MM.1S (cell line): ENCODE measurements at regions not wholly inside any gene's neighbourhood (a gene's known extent, or its start where the extent isn't known, plus 50 kb on each side); places are given as distances from the start of the nearest gene placed in this dataset.

ENCODE experiments used
- DNase-seq: peaks from one replicate; pipeline ENCODE4 v3.0.0-alpha.2; 2015
- H2AFZ ChIP-seq: fragments of 300-600 bp; sonication (generic); 2 replicates; pipeline ENCODE4 v1.6.0; 2016; ENCODE audit warnings: antibody characterized with exemption, low read length
- H3F3A ChIP-seq: fragments of 300-600 bp; sonication (generic); 2 replicates; pipeline ENCODE4 v1.6.1; 2016; ENCODE audit warnings: mild to moderate bottlenecking, antibody characterized with exemption, low read length, moderate library complexity, mixed read lengths; ENCODE audit not compliant: insufficient read depth
- H3K27ac ChIP-seq: fragments of 300-600 bp; sonication (generic); 2 replicates; pipeline ENCODE4 v1.5.1; 2016; ENCODE audit warnings: mild to moderate bottlenecking, low read length
- H3K27me3 ChIP-seq: fragments of 300-600 bp; sonication (generic); replicated peaks from 2 replicates; pipeline ENCODE4 v1.6.0; 2016; ENCODE audit warnings: low read length; ENCODE audit not compliant: insufficient read depth
- H3K36me3 ChIP-seq: fragments of 300-600 bp; sonication (generic); replicated peaks from 2 replicates; pipeline ENCODE4 v1.6.1; 2016; ENCODE audit warnings: mild to moderate bottlenecking, low read length, mixed read lengths; ENCODE audit not compliant: insufficient read depth
- H3K4me1 ChIP-seq: fragments of 300-600 bp; sonication (generic); 2 replicates; pipeline ENCODE4 v1.6.1; 2016; ENCODE audit warnings: low read length, mixed read lengths
- H3K4me2 ChIP-seq: fragments of 300-600 bp; sonication (generic); 2 replicates; pipeline ENCODE4 v1.6.0; 2016; ENCODE audit warnings: low read depth, low read length
- H3K4me3 ChIP-seq: fragments of 300-600 bp; sonication (generic); 2 replicates; pipeline ENCODE4 v1.5.1; 2016; ENCODE audit warnings: low read length, mixed read lengths
- H3K79me2 ChIP-seq: fragments of 300-600 bp; sonication (generic); 2 replicates; pipeline ENCODE4 v1.6.1; 2016; ENCODE audit warnings: mixed run types, low read length, mixed read lengths
- H3K9ac ChIP-seq: fragments of 300-600 bp; sonication (generic); 2 replicates; pipeline ENCODE4 v1.6.1; 2016; ENCODE audit warnings: low read length, mixed read lengths
- H3K9me2 ChIP-seq: fragments of 300-600 bp; sonication (generic); replicated peaks from 2 replicates; pipeline ENCODE4 v1.6.1; 2016; ENCODE audit warnings: mild to moderate bottlenecking, low read length, mixed read lengths; ENCODE audit not compliant: insufficient read depth
- H3K9me3 ChIP-seq: fragments of 300-600 bp; sonication (generic); replicated peaks from 2 replicates; pipeline ENCODE4 v1.6.1; 2016; ENCODE audit warnings: mild to moderate bottlenecking, low read length, mixed read lengths; ENCODE audit not compliant: insufficient read depth
- H4K20me1 ChIP-seq: fragments of 300-600 bp; sonication (generic); 2 replicates; pipeline ENCODE4 v1.6.1; 2016; ENCODE audit warnings: mild to moderate bottlenecking, low read length, moderate library complexity, mixed read lengths; ENCODE audit not compliant: insufficient read depth
- CTCF ChIP-seq: fragments of 300-600 bp; sonication (generic); IDR thresholded peaks from 2 replicates; pipeline ENCODE4 v1.5.1; 2016; ENCODE audit warnings: antibody characterized with exemption, low read length, mixed read lengths
- EZH2 ChIP-seq: fragments of 300-600 bp; sonication (generic); optimal IDR thresholded peaks from 2 replicates; pipeline ENCODE3; 2017; ENCODE audit warnings: low read depth, mild to moderate bottlenecking, antibody characterized with exemption, low read length, mixed read lengths
- EZH2phosphoT487 ChIP-seq: fragments of 300-600 bp; sonication (generic); IDR thresholded peaks from 2 replicates; pipeline ENCODE4 v1.6.1; 2018; ENCODE audit warnings: antibody characterized with exemption, low read length

GRCh38 chr6:80530103-80530502 lies 423.6 kb downstream of the BCKDHB start:
- H3K4me2 ChIP-seq: no peak overlapping the region
- H3K4me1 ChIP-seq: no peaks in the 10 kb centered on the region
- no peaks in the 10 kb centered on the region for H4K20me1 ChIP-seq
- no peak overlapping the region for H3K4me3 ChIP-seq
- H3K9me3 ChIP-seq: no peaks in the 10 kb centered on the region
- H3K79me2 ChIP-seq: no peaks in the 10 kb centered on the region
- no peaks in the 10 kb centered on the region for H3K27me3 ChIP-seq
- no peaks in the 10 kb centered on the region for H3K36me3 ChIP-seq
- DNase-seq: no peak
- TF ChIP-seq EZH2phosphoT487 (no peak), EZH2 (no peak), CTCF (no peak)
- H3F3A ChIP-seq: no peaks in the 10 kb centered on the region
- no peak overlapping the region for H3K9ac ChIP-seq
- H3K27ac ChIP-seq: no peak overlapping the region
- no peak overlapping the region for H2AFZ ChIP-seq
- H3K9me2 ChIP-seq: no peaks in the 10 kb centered on the region

- Histone ChIP-seq H2AFZ (no peak overlapping the region), H3K4me1 (no peaks in the 10 kb centered on the region), H3K9me3 (no peaks in the 10 kb centered on the region), H3K9ac (no peak overlapping the region), H3K27ac (no peak overlapping the region), H3K79me2 (no peaks in the 10 kb centered on the region), H3K4me2 (no peak overlapping the region), H3K4me3 (no peak overlapping the region), H3K27me3 (no peaks in the 10 kb centered on the region), H3F3A (no peaks in the 10 kb centered on the region), H4K20me1 (no peaks in the 10 kb centered on the region), H3K36me3 (no peaks in the 10 kb centered on the region), H3K9me2 (no peaks in the 10 kb centered on the region)
- no peak for TF ChIP-seq EZH2
- no peak for TF ChIP-seq EZH2phosphoT487
- TF ChIP-seq CTCF: no peak
- no peak for DNase-seq
These were observed 421.6 kb downstream of the BCKDHB start for GRCh38 chr6:80528115-80528514.

GRCh38 chr6:80527552-80528052 lies 421.1 kb downstream of the BCKDHB start:
- Histone ChIP-seq H3K79me2 (no peaks in the 10 kb centered on the region), H3K27me3 (no peaks in the 10 kb centered on the region), H2AFZ (no peak overlapping the region), H3K27ac (no peak overlapping the region), H3K9me2 (no peaks in the 10 kb centered on the region), H3K36me3 (no peaks in the 10 kb centered on the region), H3K4me1 (no peaks in the 10 kb centered on the region), H3K4me2 (no peak overlapping the region), H3K9me3 (no peaks in the 10 kb centered on the region), H3F3A (no peaks in the 10 kb centered on the region), H3K9ac (no peak overlapping the region), H4K20me1 (no peaks in the 10 kb centered on the region), H3K4me3 (no peak overlapping the region)
- TF ChIP-seq CTCF: no peak
- no peak for DNase-seq
